IMR-90 (cell line): ENCODE measurements at regions not wholly inside any gene's neighbourhood (a gene's known extent, or its start where the extent isn't known, plus 50 kb on each side); places are given as distances from the start of the nearest gene placed in this dataset.
A peak's percentile ranks its signal among the peaks of the same experiment; 100 is the strongest.

ENCODE experiments used
- ATAC-seq: fragments of 200-7000 bp; cut with Tn5 transposase; 2 replicates; pipeline ENCODE4 v1.9.1; 2020; ENCODE audit warnings: low read depth, mild to moderate bottlenecking, moderate library complexity
- BruUV-seq: library from RNA; stranded (reverse); fragments of 400-500 nt; replicated peaks from 2 replicates; lab custom pipeline; 2021; lab: Mats Ljungman, UMichigan
- CTCF ChIA-PET: fragments of 300-600 bp; formaldehyde crosslinking; extraction: SDS; loops from one replicate; lab custom pipeline; 2021; ENCODE audit warnings: antibody characterized with exemption; lab: Yijun Ruan, JAX
- POLR2A ChIA-PET: fragments of 300-600 bp; sonication (Branson Sonifier 250); formaldehyde crosslinking; loops from one replicate; lab custom pipeline; 2022; ENCODE audit warnings: antibody characterized with exemption; ENCODE audit not compliant: unreplicated experiment; lab: Charles Lee
- DNase-seq: peaks from one replicate; pipeline ENCODE4 v3.0.0; 2013
- H2AFZ ChIP-seq: replicated peaks from 2 replicates; pipeline ENCODE3; 2013; ENCODE audit warnings: low read length, mild to moderate bottlenecking; ENCODE audit not compliant: poor library complexity
- H2AK5ac ChIP-seq: 2 replicates; pipeline ENCODE4 v1.6.1; 2013; ENCODE audit warnings: low read depth, low read length, inconsistent platforms
- H2AK9ac ChIP-seq: replicated peaks from 2 replicates; pipeline ENCODE3; 2013; ENCODE audit warnings: mild to moderate bottlenecking, low read depth, low read length, moderate library complexity; ENCODE audit not compliant: poor library complexity
- H2BK120ac ChIP-seq: 2 replicates; pipeline ENCODE4 v1.6.1; 2013; ENCODE audit warnings: low read depth, low read length, inconsistent platforms
- H2BK15ac ChIP-seq: 3 replicates; pipeline ENCODE4 v1.6.1; 2013; ENCODE audit warnings: low read depth, low read length, inconsistent platforms
- H2BK20ac ChIP-seq: 2 replicates; pipeline ENCODE4 v1.6.1; 2013; ENCODE audit warnings: low read depth, mild to moderate bottlenecking, inconsistent platforms, low read length, moderate library complexity
- H2BK5ac ChIP-seq: 2 replicates; pipeline ENCODE4 v1.6.1; 2013; ENCODE audit warnings: mild to moderate bottlenecking, low read depth, low read length, inconsistent platforms; ENCODE audit not compliant: poor library complexity, severe bottlenecking
- H3K14ac ChIP-seq: replicated peaks from 2 replicates; pipeline ENCODE4 v1.6.1; 2013; ENCODE audit warnings: low read depth, low read length, inconsistent platforms
- H3K18ac ChIP-seq: 2 replicates; pipeline ENCODE4 v1.6.1; 2013; ENCODE audit warnings: low read depth, low read length, control low read depth
- H3K23ac ChIP-seq: 2 replicates; pipeline ENCODE4 v1.6.1; 2013; ENCODE audit warnings: low read depth, low read length, inconsistent platforms
- H3K27ac ChIP-seq: 2 replicates; pipeline ENCODE4 v1.5.1; 2013; ENCODE audit warnings: mild to moderate bottlenecking, control low read depth, low read length; ENCODE audit not compliant: insufficient read depth
- H3K27me3 ChIP-seq: 2 replicates; pipeline ENCODE4 v1.6.1; 2013; ENCODE audit warnings: low read length; ENCODE audit not compliant: control insufficient read depth, insufficient read depth
- H3K36me3 ChIP-seq: 2 replicates; pipeline ENCODE4 v1.6.1; 2013; ENCODE audit warnings: low read length, mixed read lengths; ENCODE audit not compliant: control insufficient read depth, insufficient read depth
- H3K4ac ChIP-seq: 2 replicates; pipeline ENCODE4 v1.6.1; 2013; ENCODE audit warnings: low read depth, low read length, inconsistent platforms
- H3K4me1 ChIP-seq: 2 replicates; pipeline ENCODE4 v1.6.1; 2013; ENCODE audit warnings: low read length, mixed read lengths; ENCODE audit not compliant: control insufficient read depth, insufficient read depth
- H3K4me2 ChIP-seq: 2 replicates; pipeline ENCODE4 v1.6.1; 2013; ENCODE audit warnings: low read depth, mild to moderate bottlenecking, control low read depth, low read length, moderate library complexity
- H3K4me3 ChIP-seq: 2 replicates; pipeline ENCODE4 v1.5.1; 2013; ENCODE audit warnings: low read depth, mild to moderate bottlenecking, control low read depth, low read length, moderate library complexity; ENCODE audit not compliant: insufficient read depth
- H3K56ac ChIP-seq: 2 replicates; pipeline ENCODE4 v1.6.1; 2013; ENCODE audit warnings: low read length, inconsistent platforms; ENCODE audit not compliant: insufficient read depth; ENCODE audit errors: extremely low read depth
- H3K79me1 ChIP-seq, 2 experiments: 2 replicates each; pipeline ENCODE4 v1.6.1; 2013; ENCODE audit warnings: low read length in 2 of 2, inconsistent platforms in 1 of 2, low read depth in 1 of 2
- H3K9ac ChIP-seq: 2 replicates; pipeline ENCODE4 v1.6.1; 2013; ENCODE audit warnings: low read depth, low read length, control low read depth
- H3K9me1 ChIP-seq: 2 replicates; pipeline ENCODE4 v1.6.1; 2013; ENCODE audit warnings: low read length, inconsistent platforms; ENCODE audit not compliant: insufficient read depth
- H3K9me3 ChIP-seq: 2 replicates; pipeline ENCODE4 v1.6.1; 2013; ENCODE audit warnings: low read length; ENCODE audit not compliant: control insufficient read depth, insufficient read depth
- H4K20me1 ChIP-seq: 2 replicates; pipeline ENCODE4 v1.6.1; 2013; ENCODE audit warnings: low read length, inconsistent platforms; ENCODE audit not compliant: insufficient read depth
- H4K5ac ChIP-seq: 2 replicates; pipeline ENCODE4 v1.6.1; 2013; ENCODE audit warnings: mild to moderate bottlenecking, low read depth, low read length, control low read depth
- H4K8ac ChIP-seq, 2 experiments: 2 replicates each; pipeline ENCODE4 v1.6.1; 2013; ENCODE audit warnings: low read depth in 2 of 2, low read length in 2 of 2, control low read depth in 1 of 2, inconsistent platforms in 1 of 2
- H4K91ac ChIP-seq: 2 replicates; pipeline ENCODE4 v1.6.1; 2013; ENCODE audit warnings: low read depth, low read length, inconsistent platforms; ENCODE audit not compliant: insufficient read depth
- BHLHE40 ChIP-seq: fragments of 150-350 bp; IDR thresholded peaks from 2 replicates; pipeline ENCODE4 v1.6.1; 2016; ENCODE audit warnings: mild to moderate bottlenecking, low read depth, low read length
- CHD1 ChIP-seq: IDR thresholded peaks from 2 replicates; pipeline ENCODE4 v1.6.1; 2012; ENCODE audit warnings: low read depth, low read length, improper control_type of control experiment
- FOS ChIP-seq: fragments of 150-350 bp; IDR thresholded peaks from 2 replicates; pipeline ENCODE4 v1.6.1; 2016; ENCODE audit warnings: low read depth, low read length
- MAZ ChIP-seq: IDR thresholded peaks from 2 replicates; pipeline ENCODE4 v1.6.1; 2012; ENCODE audit warnings: low read depth, mild to moderate bottlenecking, low read length, improper control_type of control experiment, moderate library complexity, borderline replicate concordance
- NFE2L2 ChIP-seq: fragments of 150-350 bp; IDR thresholded peaks from 2 replicates; pipeline ENCODE4 v1.6.1; 2016; ENCODE audit warnings: low read depth, mild to moderate bottlenecking, low read length
- RAD21 ChIP-seq: IDR thresholded peaks from 2 replicates; pipeline ENCODE4 v1.6.1; 2012; ENCODE audit warnings: low read length, improper control_type of control experiment
- SMC3 ChIP-seq: fragments of 150-350 bp; IDR thresholded peaks from 2 replicates; pipeline ENCODE4 v1.6.1; 2016; ENCODE audit warnings: low read depth, mild to moderate bottlenecking, antibody characterized with exemption, low read length, moderate library complexity
- dilution Hi-C: fragments of 300-500 bp; cut with HindIII; formaldehyde crosslinking; loops from one replicate; pipeline ENCODE4 v1.14.3; 2018; ENCODE audit warnings: low sequenced_read_pairs; ENCODE audit not compliant: unreplicated experiment
- in situ Hi-C: fragments of 300-500 bp; cut with MboI; formaldehyde crosslinking; loops from 3 replicates; pipeline ENCODE4 v1.14.3; 2019; ENCODE audit warnings: low sequenced_read_pairs, inconsistent platforms, mixed read lengths
- intact Hi-C: fragments of 100-400 bp; cut with micrococcal nuclease; formaldehyde crosslinking; loops from 2 replicates; pipeline ENCODE4 v1.10.0; 2022
- TF ChIP-seq, protein P1 (sequence below): fragments of 150-350 bp; IDR thresholded peaks from 2 replicates; pipeline ENCODE4 v1.6.1; 2016; ENCODE audit warnings: low read depth, mild to moderate bottlenecking, low read length, moderate library complexity, borderline replicate concordance

DNA sequence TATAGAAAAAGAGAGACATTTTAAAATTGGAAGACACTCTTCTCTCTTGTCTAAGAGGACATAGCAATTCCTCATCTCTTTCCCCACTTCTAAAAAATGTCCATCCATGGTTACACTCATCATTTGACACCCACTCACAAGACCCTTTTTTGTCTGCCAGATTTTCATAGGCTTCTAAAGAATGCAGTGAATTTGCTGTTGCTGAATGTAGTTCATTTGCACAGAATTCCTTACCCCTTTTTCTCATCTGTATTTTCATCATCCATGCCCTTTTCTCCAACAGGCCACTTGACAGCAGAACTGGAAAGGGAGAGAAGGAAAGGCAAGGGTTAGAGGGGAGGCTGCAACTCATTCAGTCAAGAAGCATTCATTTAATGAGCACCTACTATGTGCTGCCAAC lies 128.0 kb downstream of the NUAK1 start:
- TF ChIP-seq MAZ (no peak), FOS (no peak), NFE2L2 (no peak), CHD1 (no peak), SMC3 (no peak), RAD21 (no peak), BHLHE40 (no peak)
- TF ChIP-seq, protein P1, sequence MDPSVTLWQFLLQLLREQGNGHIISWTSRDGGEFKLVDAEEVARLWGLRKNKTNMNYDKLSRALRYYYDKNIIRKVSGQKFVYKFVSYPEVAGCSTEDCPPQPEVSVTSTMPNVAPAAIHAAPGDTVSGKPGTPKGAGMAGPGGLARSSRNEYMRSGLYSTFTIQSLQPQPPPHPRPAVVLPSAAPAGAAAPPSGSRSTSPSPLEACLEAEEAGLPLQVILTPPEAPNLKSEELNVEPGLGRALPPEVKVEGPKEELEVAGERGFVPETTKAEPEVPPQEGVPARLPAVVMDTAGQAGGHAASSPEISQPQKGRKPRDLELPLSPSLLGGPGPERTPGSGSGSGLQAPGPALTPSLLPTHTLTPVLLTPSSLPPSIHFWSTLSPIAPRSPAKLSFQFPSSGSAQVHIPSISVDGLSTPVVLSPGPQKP, result no peak
- in situ Hi-C loops, result no loop called here
- no peak overlapping the region for H2BK15ac ChIP-seq
- H3K4me3 ChIP-seq, result no peak overlapping the region
- no peaks in the 10 kb centered on the region for H4K20me1 ChIP-seq
- no peak overlapping the region for H2BK120ac ChIP-seq
- H4K91ac ChIP-seq, result peak overlapping the region; percentile 12; the same call in 1 of the 2 replicates
- 0 out of 2 replicates have a peak overlapping the region, but pooled peaks have one; percentile 19 for H3K14ac ChIP-seq
- 0 out of 2 replicates have a peak overlapping the region, but pooled peaks have one; percentile 31 for H3K4ac ChIP-seq
- H3K27me3 ChIP-seq, result no peaks in the 10 kb centered on the region
- DNase-seq, result peak; percentile 37
- BruUV-seq, result no TSS peak
- 0 out of 2 replicates have a peak overlapping the region, but pooled peaks have one; percentile 42 for H2BK20ac ChIP-seq
- H3K27ac ChIP-seq, result no peak overlapping the region
- H2AK9ac ChIP-seq, result no peak overlapping the region
- H3K9ac ChIP-seq, result no peak overlapping the region
- ChIA-PET POLR2A (no interaction called here), CTCF (no interaction called here)
- no peak overlapping the region for H4K5ac ChIP-seq
- no peak overlapping the region for H2AFZ ChIP-seq
- peaks cover 3% of the 10 kb centered on the region for H3K4me1 ChIP-seq
- H3K4me2 ChIP-seq, result no peak overlapping the region; the same call in 1 of the 2 replicates
- no peaks in the 10 kb centered on the region for H3K36me3 ChIP-seq
- no peaks in the 10 kb centered on the region for H3K79me1 ChIP-seq
- H3K18ac ChIP-seq, result peak overlapping the region; percentile 89
- H3K56ac ChIP-seq, result no peak overlapping the region
- H2BK5ac ChIP-seq, result peak overlapping the region; percentile 11
- dilution Hi-C loops, result no loop called here
- H3K23ac ChIP-seq, result no peak overlapping the region
- intact Hi-C loops, result no loop called here
- ATAC-seq, result peak; percentile 54
- H2AK5ac ChIP-seq, result no peak overlapping the region; the same call in 1 of the 2 replicates
- H3K9me3 ChIP-seq, result no peaks in the 10 kb centered on the region
- no peaks in the 10 kb centered on the region for H3K9me1 ChIP-seq
- no peak overlapping the region for H4K8ac ChIP-seq
